LNCaP clone FGC (cell line): ENCODE measurements at regions not wholly inside any gene's neighbourhood (a gene's known extent, or its start where the extent isn't known, plus 50 kb on each side); places are given as distances from the start of the nearest gene placed in this dataset.

Experiments used
- DNase-seq: peaks from one replicate; pipeline ENCODE4 v3.0.0-alpha.2; 2011; ENCODE audit warnings: low read depth
- H3K4me3 ChIP-seq: 2 replicates; pipeline ENCODE4 v1.5.1; 2011; ENCODE audit warnings: mild to moderate bottlenecking, low read depth, low read length, control low read depth
- CTCF ChIP-seq: IDR thresholded peaks from 2 replicates; pipeline ENCODE4 v1.5.1; 2012; ENCODE audit warnings: mild to moderate bottlenecking; ENCODE audit not compliant: control insufficient read depth, insufficient read depth; ENCODE audit errors: extremely low read depth

- DNase-seq = no peak
- no peak overlapping the region for H3K4me3 ChIP-seq
- TF ChIP-seq CTCF = no peak
Measured at GRCh38 chr6:14422917-14423316, 305.3 kb downstream of the CD83 start.

- TF ChIP-seq CTCF = no peak
- H3K4me3 ChIP-seq = no peak overlapping the region
- no peak for DNase-seq
Measured at GRCh38 chr6:14423330-14423729, 305.8 kb downstream of the CD83 start.

- no peak for TF ChIP-seq CTCF
- DNase-seq = no peak
- H3K4me3 ChIP-seq = no peak overlapping the region
Measured at GRCh38 chr6:14423955-14424354, 306.4 kb downstream of the CD83 start.

- TF ChIP-seq CTCF = no peak
- no peak for DNase-seq
- H3K4me3 ChIP-seq = no peak overlapping the region
Measured at GRCh38 chr6:14425805-14426204, 308.2 kb downstream of the CD83 start.

- TF ChIP-seq CTCF = no peak
- no peak overlapping the region for H3K4me3 ChIP-seq
- no peak for DNase-seq
Measured at GRCh38 chr6:14426281-14426680, 308.7 kb downstream of the CD83 start.

- no peak overlapping the region for H3K4me3 ChIP-seq
- DNase-seq = no peak
- no peak for TF ChIP-seq CTCF
Measured at GRCh38 chr6:14428269-14428668, 310.7 kb downstream of the CD83 start.

GRCh38 chr6:14429396-14429795 is 311.8 kb downstream of the CD83 start:
- no peak for TF ChIP-seq CTCF
- no peak for DNase-seq
- H3K4me3 ChIP-seq = no peak overlapping the region
